MCF 10A (cell line): ENCODE measurements at regions not wholly inside any gene's neighbourhood (a gene's known extent, or its start where the extent isn't known, plus 50 kb on each side); places are given as distances from the start of the nearest gene placed in this dataset.

Experiments
- BruUV-seq: library from RNA; stranded (reverse); fragments of 400-500 nt; replicated peaks from 2 replicates; lab custom pipeline; 2021; lab: Mats Ljungman, UMichigan
- CTCF ChIA-PET: fragments of 300-600 bp; sonication (Branson Sonifier 250); formaldehyde crosslinking; extraction: SDS; loops from one replicate; lab custom pipeline; 2021; ENCODE audit warnings: antibody characterized with exemption, inconsistent platforms; lab: Yijun Ruan, JAX
- POLR2A ChIA-PET: fragments of 300-600, 350-650 bp; sonication (Branson Sonifier 250); formaldehyde crosslinking; extraction: SDS; loops from one replicate; lab custom pipeline; 2020; ENCODE audit warnings: antibody characterized with exemption, inconsistent platforms; lab: Yijun Ruan, JAX
- DNase-seq: peaks from one replicate; pipeline ENCODE4 v3.0.0-alpha.2; 2018; ENCODE audit not compliant: unreplicated experiment
- H3K27ac Mint-ChIP-seq: one replicate; pipeline ENCODE4 v1.8.0; 2022; ENCODE audit warnings: mild to moderate bottlenecking, low read depth, mixed read lengths; ENCODE audit not compliant: unreplicated experiment
- H3K27me3 Mint-ChIP-seq: one replicate; pipeline ENCODE4 v1.8.0; 2022; ENCODE audit warnings: mixed read lengths; ENCODE audit not compliant: insufficient read depth, unreplicated experiment
- H3K36me3 Mint-ChIP-seq: one replicate; pipeline ENCODE4 v1.8.0; 2022; ENCODE audit warnings: mild to moderate bottlenecking, moderate library complexity, mixed read lengths; ENCODE audit not compliant: insufficient read depth, unreplicated experiment
- H3K4me1 Mint-ChIP-seq: one replicate; pipeline ENCODE4 v1.8.0; 2022; ENCODE audit warnings: mixed read lengths; ENCODE audit not compliant: insufficient read depth, unreplicated experiment
- H3K4me3 Mint-ChIP-seq: one replicate; pipeline ENCODE4 v1.8.0; 2022; ENCODE audit warnings: mild to moderate bottlenecking, moderate library complexity, mixed read lengths; ENCODE audit not compliant: unreplicated experiment
- H3K9me3 Mint-ChIP-seq: one replicate; pipeline ENCODE4 v1.8.0; 2022; ENCODE audit warnings: mixed read lengths; ENCODE audit not compliant: unreplicated experiment
- intact Hi-C: fragments of 100-400 bp; cut with micrococcal nuclease; formaldehyde crosslinking; loops from 2 replicates; pipeline ENCODE4 v1.14.1; 2022
- TF ChIP-seq, protein P1 (sequence below): fragments of 200-600 bp; IDR thresholded peaks from one replicate; pipeline ENCODE4 v1.8.0; 2022; ENCODE audit warnings: antibody characterized with exemption, mild to moderate bottlenecking; ENCODE audit not compliant: unreplicated experiment

DNA sequence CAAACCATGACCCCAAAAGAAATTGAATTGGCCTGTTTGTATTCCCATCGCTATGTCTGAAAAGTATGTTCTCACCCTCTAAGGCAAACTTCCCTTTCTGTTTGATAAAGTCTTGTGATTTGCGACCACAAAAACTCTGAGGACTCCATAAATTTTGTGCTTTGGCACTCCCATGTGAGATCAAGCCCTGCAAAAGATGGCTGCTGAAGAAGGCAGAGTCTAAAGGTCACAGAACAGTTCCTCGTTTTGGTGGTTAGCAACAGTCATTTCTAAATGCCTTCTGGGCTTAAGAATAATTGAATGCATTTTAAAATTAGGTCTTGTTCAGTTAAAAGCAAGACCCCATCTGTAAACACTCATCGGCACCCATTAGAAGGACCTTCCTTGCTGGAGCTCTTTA is 441.6 kb downstream of the OMA1 start:
- ChIA-PET POLR2A (no interaction called here), CTCF (no interaction called here)
- intact Hi-C loops: no loop called here
- Mint-ChIP-seq H3K4me1 (no peaks in the 10 kb centered on the region), H3K4me3 (no peak overlapping the region), H3K27me3 (no peaks in the 10 kb centered on the region), H3K27ac (no peak overlapping the region), H3K9me3 (no peaks in the 10 kb centered on the region), H3K36me3 (no peaks in the 10 kb centered on the region)
- DNase-seq: no peak
- TF ChIP-seq, protein P1, sequence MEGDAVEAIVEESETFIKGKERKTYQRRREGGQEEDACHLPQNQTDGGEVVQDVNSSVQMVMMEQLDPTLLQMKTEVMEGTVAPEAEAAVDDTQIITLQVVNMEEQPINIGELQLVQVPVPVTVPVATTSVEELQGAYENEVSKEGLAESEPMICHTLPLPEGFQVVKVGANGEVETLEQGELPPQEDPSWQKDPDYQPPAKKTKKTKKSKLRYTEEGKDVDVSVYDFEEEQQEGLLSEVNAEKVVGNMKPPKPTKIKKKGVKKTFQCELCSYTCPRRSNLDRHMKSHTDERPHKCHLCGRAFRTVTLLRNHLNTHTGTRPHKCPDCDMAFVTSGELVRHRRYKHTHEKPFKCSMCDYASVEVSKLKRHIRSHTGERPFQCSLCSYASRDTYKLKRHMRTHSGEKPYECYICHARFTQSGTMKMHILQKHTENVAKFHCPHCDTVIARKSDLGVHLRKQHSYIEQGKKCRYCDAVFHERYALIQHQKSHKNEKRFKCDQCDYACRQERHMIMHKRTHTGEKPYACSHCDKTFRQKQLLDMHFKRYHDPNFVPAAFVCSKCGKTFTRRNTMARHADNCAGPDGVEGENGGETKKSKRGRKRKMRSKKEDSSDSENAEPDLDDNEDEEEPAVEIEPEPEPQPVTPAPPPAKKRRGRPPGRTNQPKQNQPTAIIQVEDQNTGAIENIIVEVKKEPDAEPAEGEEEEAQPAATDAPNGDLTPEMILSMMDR: no peak
- BruUV-seq: no TSS peak

DNA sequence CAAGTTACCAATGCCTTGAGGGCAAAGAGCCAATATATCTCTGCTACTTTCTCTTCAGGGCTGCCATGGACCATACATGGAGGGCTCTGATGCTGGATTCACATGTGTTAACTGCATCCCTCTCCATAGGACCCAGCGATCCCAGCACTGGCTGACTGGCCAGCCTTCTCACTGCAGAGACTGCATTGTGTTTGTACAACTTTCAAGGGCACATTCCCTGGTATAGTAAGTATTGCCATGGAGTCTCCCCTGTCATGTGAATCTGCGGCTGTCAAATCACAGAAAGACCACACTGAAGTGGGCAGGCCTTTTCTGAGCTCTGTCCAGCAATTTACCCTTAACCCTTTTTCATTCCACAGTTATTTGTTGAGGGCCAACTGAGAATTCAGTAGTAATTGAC is 449.8 kb downstream of the OMA1 start:
- CTCF ChIA-PET: interaction anchor here (1.3 kb wide), 1 partner anchor 10 kb away, joined by 3 read pairs; no protein-coding TSS in a partner anchor
- Mint-ChIP-seq H3K9me3 (no peaks in the 10 kb centered on the region), H3K27ac (no peak overlapping the region), H3K4me1 (no peaks in the 10 kb centered on the region), H3K27me3 (no peaks in the 10 kb centered on the region), H3K36me3 (no peaks in the 10 kb centered on the region), H3K4me3 (no peak overlapping the region)
- TF ChIP-seq, protein P1: no peak
- DNase-seq: no peak
- BruUV-seq: no TSS peak
- intact Hi-C loops: no loop called here
- POLR2A ChIA-PET: interaction anchor here (0.6 kb wide), 1 partner anchor 47 kb away, joined by 3 read pairs; no protein-coding TSS in a partner anchor

DNA sequence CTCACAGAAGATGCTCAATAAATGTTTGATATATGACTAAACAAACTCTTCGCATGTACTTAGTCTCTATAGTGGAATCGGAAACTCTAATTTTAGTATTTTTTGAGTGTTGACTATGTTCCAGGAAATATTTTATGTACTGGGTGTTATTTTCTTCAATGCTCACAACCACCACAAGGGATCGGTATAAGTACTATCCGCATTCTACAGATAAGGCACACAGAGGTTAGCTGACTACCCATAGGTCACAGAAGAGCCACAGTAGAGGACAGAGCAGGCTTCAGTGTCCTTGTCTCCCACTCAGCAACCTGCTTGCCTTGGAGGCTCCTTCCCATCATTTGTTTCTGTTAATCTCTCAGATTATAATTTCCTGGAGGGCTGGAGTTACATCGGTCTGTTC is 451.3 kb downstream of the OMA1 start:
- Mint-ChIP-seq H3K4me3 (no peak overlapping the region), H3K27me3 (no peaks in the 10 kb centered on the region), H3K27ac (no peak overlapping the region), H3K36me3 (no peaks in the 10 kb centered on the region), H3K4me1 (no peaks in the 10 kb centered on the region), H3K9me3 (no peaks in the 10 kb centered on the region)
- CTCF ChIA-PET: no interaction called here
- POLR2A ChIA-PET: no interaction called here
- intact Hi-C loops: no loop called here
- DNase-seq: no peak
- BruUV-seq: no TSS peak
- TF ChIP-seq, protein P1: no peak

DNA sequence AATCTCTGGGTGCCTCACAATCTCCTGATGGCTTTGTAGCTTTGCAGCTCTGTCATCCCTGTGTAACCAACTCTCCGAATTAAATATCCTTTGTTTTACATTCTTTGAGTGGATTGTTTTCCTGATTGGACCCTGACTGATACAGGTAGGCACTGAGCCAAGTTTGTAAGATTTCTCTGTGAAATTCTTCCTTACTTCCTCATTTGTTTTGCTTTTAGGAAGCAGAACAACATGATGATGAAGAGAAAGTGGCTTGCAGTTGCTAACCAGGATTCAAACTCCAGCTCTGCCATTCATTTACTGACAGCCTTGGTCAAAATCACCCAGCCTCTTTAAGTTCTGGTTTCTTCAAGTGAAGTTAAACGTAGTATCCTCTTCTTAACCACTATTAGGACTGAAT is 452.3 kb downstream of the OMA1 start:
- BruUV-seq: no TSS peak
- CTCF ChIA-PET: interaction anchor here (0.6 kb wide), 1 partner anchor 132 kb away, joined by 3 read pairs; no protein-coding TSS in a partner anchor

More for the DNA sequence above, 452.3 kb downstream of the OMA1 start:
- no peak overlapping the region for H3K27ac Mint-ChIP-seq
- no peak for DNase-seq
- no peaks in the 10 kb centered on the region for H3K9me3 Mint-ChIP-seq
- intact Hi-C loops: no loop called here
- TF ChIP-seq, protein P1: no peak
- POLR2A ChIA-PET: no interaction called here
- H3K36me3 Mint-ChIP-seq: no peaks in the 10 kb centered on the region
- H3K4me1 Mint-ChIP-seq: no peaks in the 10 kb centered on the region
- H3K4me3 Mint-ChIP-seq: no peak overlapping the region
- no peaks in the 10 kb centered on the region for H3K27me3 Mint-ChIP-seq
